ENCODE measurements at regions not wholly inside any gene's neighbourhood (a gene's known extent, or its start where the extent isn't known, plus 50 kb on each side); places are given as distances from the start of the nearest gene placed in this dataset.

GRCh38 chr7:82701949-82702348, 258.4 kb upstream of the CACNA2D1 start:
- no peak overlapping the region for H3K4me2 ChIP-seq (ENCODE audit: low read length)
- H3K4me1 Mint-ChIP-seq (ENCODE audit: low read depth, unreplicated experiment): peaks cover 4% of the 10 kb centered on the region

DNA sequence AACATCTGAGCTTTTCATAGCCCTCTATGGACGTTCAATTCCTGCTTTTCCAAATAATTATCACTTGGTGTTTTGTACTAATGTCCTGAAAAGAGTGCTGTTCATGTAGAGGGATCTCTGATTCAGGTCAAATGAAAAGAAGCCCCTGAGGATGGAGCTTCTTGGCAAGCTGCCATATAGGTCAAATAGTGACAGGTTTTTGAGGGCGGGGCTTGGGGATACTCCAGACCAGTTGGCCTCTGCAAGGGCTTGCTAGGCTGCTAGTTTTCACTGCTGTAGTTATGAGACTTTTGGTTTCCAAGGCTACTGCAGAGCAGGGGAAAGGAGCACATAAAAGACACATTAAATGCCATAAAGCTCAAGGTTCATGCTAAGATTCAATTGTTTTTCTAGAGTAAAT, 257.2 kb upstream of the CACNA2D1 start:
- Histone ChIP-seq H3K27ac (ENCODE audit: low read depth, low read length) (no peak overlapping the region), H3K4me1 (ENCODE audit: insufficient read depth, low read length) (peaks cover 4% of the 10 kb centered on the region), H2AFZ (ENCODE audit: low read depth, low read length) (no peak overlapping the region), H3K36me3 (ENCODE audit: insufficient read depth, low read length) (no peaks in the 10 kb centered on the region), H4K20me1 (ENCODE audit: insufficient read depth, low read length) (no peaks in the 10 kb centered on the region), H3K4me2 (ENCODE audit: low read length) (no peak overlapping the region), H3K9ac (ENCODE audit: low read length) (no peak overlapping the region), H3K79me2 (ENCODE audit: insufficient read depth, low read length) (no peaks in the 10 kb centered on the region), H3K4me3 (ENCODE audit: insufficient read depth, low read depth, low read length) (no peak overlapping the region), H3K9me3 (ENCODE audit: insufficient read depth, low read depth, low read length) (no peaks in the 10 kb centered on the region), H3K27me3 (ENCODE audit: insufficient read depth, low read length) (no peaks in the 10 kb centered on the region)
- DNase-seq (ENCODE audit: low read depth) (no peak), FAIRE-seq (no peak)
- Mint-ChIP-seq H3K36me3 (ENCODE audit: low read depth, unreplicated experiment) (no peaks in the 10 kb centered on the region), H3K27me3 (ENCODE audit: low read depth, unreplicated experiment) (no peaks in the 10 kb centered on the region), H3K4me3 (ENCODE audit: unreplicated experiment) (no peak overlapping the region), H3K9me3 (ENCODE audit: unreplicated experiment) (peaks cover 4% of the 10 kb centered on the region), H3K27ac (ENCODE audit: unreplicated experiment) (no peak overlapping the region), H3K4me1 (ENCODE audit: low read depth, unreplicated experiment) (peaks cover 4% of the 10 kb centered on the region)
- TF ChIP-seq EZH2 (IDR thresholded peaks at IDR 0.05; ENCODE audit: insufficient read depth, low read length) (no peak), CTCF (IDR thresholded peaks at IDR 0.05; ENCODE audit: insufficient read depth, low read depth, low read length) (no peak)

More at GRCh38 chr7:82701949-82702348, 258.4 kb upstream of the CACNA2D1 start:
- no peak overlapping the region for H3K27ac ChIP-seq (ENCODE audit: low read depth, low read length)
- Mint-ChIP-seq H3K36me3 (ENCODE audit: low read depth, unreplicated experiment) (no peaks in the 10 kb centered on the region), H3K4me3 (ENCODE audit: unreplicated experiment) (no peak overlapping the region), H3K27ac (ENCODE audit: unreplicated experiment) (no peak overlapping the region), H3K27me3 (ENCODE audit: low read depth, unreplicated experiment) (no peaks in the 10 kb centered on the region), H3K9me3 (ENCODE audit: unreplicated experiment) (peaks cover 4% of the 10 kb centered on the region)
- H3K4me1 ChIP-seq (ENCODE audit: insufficient read depth, low read length): peaks cover 4% of the 10 kb centered on the region
- no peaks in the 10 kb centered on the region for H3K79me2 ChIP-seq (ENCODE audit: insufficient read depth, low read length)
- H2AFZ ChIP-seq (ENCODE audit: low read depth, low read length): no peak overlapping the region
- FAIRE-seq (no peak), DNase-seq (ENCODE audit: low read depth) (peak; percentile 55)
- no peak overlapping the region for H3K9ac ChIP-seq (ENCODE audit: low read length)
- TF ChIP-seq EZH2 (IDR thresholded peaks at IDR 0.05; ENCODE audit: insufficient read depth, low read length) (no peak), CTCF (IDR thresholded peaks at IDR 0.05; ENCODE audit: insufficient read depth, low read depth, low read length) (no peak)
- H3K36me3 ChIP-seq (ENCODE audit: insufficient read depth, low read length): no peaks in the 10 kb centered on the region
- H3K4me3 ChIP-seq (ENCODE audit: insufficient read depth, low read depth, low read length): no peak overlapping the region
- no peaks in the 10 kb centered on the region for H3K27me3 ChIP-seq (ENCODE audit: insufficient read depth, low read length)
- H4K20me1 ChIP-seq (ENCODE audit: insufficient read depth, low read length): no peaks in the 10 kb centered on the region
- H3K9me3 ChIP-seq (ENCODE audit: insufficient read depth, low read depth, low read length): no peaks in the 10 kb centered on the region

- peaks cover 4% of the 10 kb centered on the region for H3K9me3 Mint-ChIP-seq (ENCODE audit: unreplicated experiment)
- H3K27ac Mint-ChIP-seq (ENCODE audit: unreplicated experiment): no peak overlapping the region
- Histone ChIP-seq H3K9ac (ENCODE audit: low read length) (no peak overlapping the region), H4K20me1 (ENCODE audit: insufficient read depth, low read length) (no peaks in the 10 kb centered on the region), H3K4me3 (ENCODE audit: insufficient read depth, low read depth, low read length) (no peak overlapping the region), H3K36me3 (ENCODE audit: insufficient read depth, low read length) (no peaks in the 10 kb centered on the region), H3K27me3 (ENCODE audit: insufficient read depth, low read length) (no peaks in the 10 kb centered on the region), H3K9me3 (ENCODE audit: insufficient read depth, low read depth, low read length) (no peaks in the 10 kb centered on the region), H3K79me2 (ENCODE audit: insufficient read depth, low read length) (no peaks in the 10 kb centered on the region), H3K27ac (ENCODE audit: low read depth, low read length) (peak overlapping the region; percentile 26), H3K4me1 (ENCODE audit: insufficient read depth, low read length) (peaks cover 4% of the 10 kb centered on the region), H3K4me2 (ENCODE audit: low read length) (no peak overlapping the region), H2AFZ (ENCODE audit: low read depth, low read length) (no peak overlapping the region)
- peak; percentile 76 for DNase-seq (ENCODE audit: low read depth)
- no peak for TF ChIP-seq CTCF (IDR thresholded peaks at IDR 0.05; ENCODE audit: insufficient read depth, low read depth, low read length)
- TF ChIP-seq EZH2 (IDR thresholded peaks at IDR 0.05; ENCODE audit: insufficient read depth, low read length): no peak
- no peak for FAIRE-seq
- H3K4me1 Mint-ChIP-seq (ENCODE audit: low read depth, unreplicated experiment): peaks cover 4% of the 10 kb centered on the region
- no peaks in the 10 kb centered on the region for H3K36me3 Mint-ChIP-seq (ENCODE audit: low read depth, unreplicated experiment)
- H3K4me3 Mint-ChIP-seq (ENCODE audit: unreplicated experiment): no peak overlapping the region
- H3K27me3 Mint-ChIP-seq (ENCODE audit: low read depth, unreplicated experiment): no peaks in the 10 kb centered on the region
Measured at GRCh38 chr7:82699773-82700186, 256.2 kb upstream of the CACNA2D1 start.
